Prostate gland (tissue), 2 donors: ENCODE measurements at regions not wholly inside any gene's neighbourhood (a gene's known extent, or its start where the extent isn't known, plus 50 kb on each side); places are given as distances from the start of the nearest gene placed in this dataset.

ENCODE experiments used
- POLR2A ChIP-seq: fragments of 450-650 bp; IDR thresholded peaks from one replicate; pipeline ENCODE4 v1.6.1; 2016; ENCODE audit warnings: antibody characterized with exemption, mild to moderate bottlenecking
- POLR2AphosphoS5 ChIP-seq: sonication (generic); formaldehyde crosslinking; IDR thresholded peaks from one replicate; pipeline ENCODE4 v1.6.1; 2017; ENCODE audit warnings: antibody characterized with exemption
- TF ChIP-seq, protein P1 (sequence below), 4 experiments: fragments of 200-600 bp in 2 of 4; fragments of 450-650 bp in 2 of 4; sonication (generic) in 2 of 4; IDR thresholded peaks; 1 replicate in 3 of 4; 2 replicates in 1 of 4; pipeline ENCODE4 v1.5.1; 2016 to 2019; ENCODE audit warnings: antibody characterized with exemption in 4 of 4, mild to moderate bottlenecking in 2 of 4, moderate library complexity in 2 of 4

DNA sequence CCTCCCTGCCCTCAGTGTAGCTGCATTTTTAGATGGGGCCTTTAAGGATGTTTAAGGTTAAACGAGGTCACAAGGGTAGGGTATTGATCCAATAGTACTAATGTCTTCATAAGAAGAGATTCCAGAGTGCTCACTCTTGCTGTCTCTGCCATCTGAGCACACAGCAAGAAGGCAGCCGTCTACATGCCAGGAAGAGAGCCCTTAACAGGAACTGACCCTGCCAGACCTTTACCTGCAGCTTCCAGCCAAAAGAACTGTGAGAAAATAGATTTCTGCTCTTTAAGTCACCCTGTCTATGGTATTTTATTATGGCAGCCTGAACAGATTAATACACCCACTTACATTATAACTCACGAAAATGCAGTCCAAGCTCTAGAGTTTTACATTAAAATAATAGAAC is 685.3 kb upstream of the MARCKS start:
- TF ChIP-seq, protein P1, sequence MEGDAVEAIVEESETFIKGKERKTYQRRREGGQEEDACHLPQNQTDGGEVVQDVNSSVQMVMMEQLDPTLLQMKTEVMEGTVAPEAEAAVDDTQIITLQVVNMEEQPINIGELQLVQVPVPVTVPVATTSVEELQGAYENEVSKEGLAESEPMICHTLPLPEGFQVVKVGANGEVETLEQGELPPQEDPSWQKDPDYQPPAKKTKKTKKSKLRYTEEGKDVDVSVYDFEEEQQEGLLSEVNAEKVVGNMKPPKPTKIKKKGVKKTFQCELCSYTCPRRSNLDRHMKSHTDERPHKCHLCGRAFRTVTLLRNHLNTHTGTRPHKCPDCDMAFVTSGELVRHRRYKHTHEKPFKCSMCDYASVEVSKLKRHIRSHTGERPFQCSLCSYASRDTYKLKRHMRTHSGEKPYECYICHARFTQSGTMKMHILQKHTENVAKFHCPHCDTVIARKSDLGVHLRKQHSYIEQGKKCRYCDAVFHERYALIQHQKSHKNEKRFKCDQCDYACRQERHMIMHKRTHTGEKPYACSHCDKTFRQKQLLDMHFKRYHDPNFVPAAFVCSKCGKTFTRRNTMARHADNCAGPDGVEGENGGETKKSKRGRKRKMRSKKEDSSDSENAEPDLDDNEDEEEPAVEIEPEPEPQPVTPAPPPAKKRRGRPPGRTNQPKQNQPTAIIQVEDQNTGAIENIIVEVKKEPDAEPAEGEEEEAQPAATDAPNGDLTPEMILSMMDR (IDR thresholded peaks at IDR 0.05): no peak
- no peak for TF ChIP-seq POLR2AphosphoS5
- no peak for TF ChIP-seq POLR2A
